ENCODE measurements at regions not wholly inside any gene's neighbourhood (a gene's known extent, or its start where the extent isn't known, plus 50 kb on each side); places are given as distances from the start of the nearest gene placed in this dataset.

DNA sequence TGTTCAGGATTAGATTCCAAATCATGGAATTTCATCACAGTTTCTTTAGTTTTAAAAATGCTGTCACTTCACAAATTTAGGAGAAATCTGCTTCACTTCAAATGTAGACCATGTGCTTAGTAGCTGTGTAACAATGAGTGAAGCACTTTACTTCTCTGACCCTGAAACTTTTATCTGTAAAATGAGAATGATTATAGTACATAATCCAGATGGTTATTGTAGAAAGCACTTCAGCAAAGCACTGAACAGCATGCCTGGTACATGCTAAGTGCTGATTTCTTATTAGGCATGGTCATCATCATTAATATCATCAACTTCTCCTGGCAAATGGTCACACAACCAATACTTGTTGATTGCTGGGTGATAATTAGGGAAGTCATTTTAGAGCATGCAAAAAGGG, 705.0 kb downstream of the EPHA7 start:
- no peaks in the 10 kb centered on the region for H3K36me3 ChIP-seq (replicated peaks; ENCODE audit: insufficient read depth, low read length)
- H3K27me3 ChIP-seq (replicated peaks; ENCODE audit: insufficient read depth, low read length) = no peaks in the 10 kb centered on the region
- H3K4me3 ChIP-seq (ENCODE audit: low read length) = no peak overlapping the region
- H3K9ac ChIP-seq (ENCODE audit: low read length) = no peak overlapping the region
- no peaks in the 10 kb centered on the region for H3K9me2 ChIP-seq (replicated peaks; ENCODE audit: insufficient read depth, low read length)
- no peaks in the 10 kb centered on the region for H3F3A ChIP-seq (ENCODE audit: insufficient read depth, low read length)
- no peaks in the 10 kb centered on the region for H3K79me2 ChIP-seq (ENCODE audit: low read length)
- H3K9me3 ChIP-seq (replicated peaks; ENCODE audit: insufficient read depth, low read length) = no peaks in the 10 kb centered on the region
- TF ChIP-seq, protein P1, sequence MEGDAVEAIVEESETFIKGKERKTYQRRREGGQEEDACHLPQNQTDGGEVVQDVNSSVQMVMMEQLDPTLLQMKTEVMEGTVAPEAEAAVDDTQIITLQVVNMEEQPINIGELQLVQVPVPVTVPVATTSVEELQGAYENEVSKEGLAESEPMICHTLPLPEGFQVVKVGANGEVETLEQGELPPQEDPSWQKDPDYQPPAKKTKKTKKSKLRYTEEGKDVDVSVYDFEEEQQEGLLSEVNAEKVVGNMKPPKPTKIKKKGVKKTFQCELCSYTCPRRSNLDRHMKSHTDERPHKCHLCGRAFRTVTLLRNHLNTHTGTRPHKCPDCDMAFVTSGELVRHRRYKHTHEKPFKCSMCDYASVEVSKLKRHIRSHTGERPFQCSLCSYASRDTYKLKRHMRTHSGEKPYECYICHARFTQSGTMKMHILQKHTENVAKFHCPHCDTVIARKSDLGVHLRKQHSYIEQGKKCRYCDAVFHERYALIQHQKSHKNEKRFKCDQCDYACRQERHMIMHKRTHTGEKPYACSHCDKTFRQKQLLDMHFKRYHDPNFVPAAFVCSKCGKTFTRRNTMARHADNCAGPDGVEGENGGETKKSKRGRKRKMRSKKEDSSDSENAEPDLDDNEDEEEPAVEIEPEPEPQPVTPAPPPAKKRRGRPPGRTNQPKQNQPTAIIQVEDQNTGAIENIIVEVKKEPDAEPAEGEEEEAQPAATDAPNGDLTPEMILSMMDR (IDR thresholded peaks at IDR 0.05; ENCODE audit: low read length) = no peak
- no peak for TF ChIP-seq EZH2 (optimal IDR thresholded peaks at IDR 0.05; ENCODE audit: low read depth, low read length)
- TF ChIP-seq EZH2phosphoT487 (IDR thresholded peaks at IDR 0.05; ENCODE audit: low read length) = no peak
- no peak overlapping the region for H3K4me2 ChIP-seq (ENCODE audit: low read depth, low read length)
- no peak for DNase-seq
- H2AFZ ChIP-seq (ENCODE audit: low read length) = no peak overlapping the region
- H3K4me1 ChIP-seq (ENCODE audit: low read length) = peaks cover 16% of the 10 kb centered on the region
- no peaks in the 10 kb centered on the region for H4K20me1 ChIP-seq (ENCODE audit: insufficient read depth, low read length)
- no peak overlapping the region for H3K27ac ChIP-seq (ENCODE audit: low read length)

DNA sequence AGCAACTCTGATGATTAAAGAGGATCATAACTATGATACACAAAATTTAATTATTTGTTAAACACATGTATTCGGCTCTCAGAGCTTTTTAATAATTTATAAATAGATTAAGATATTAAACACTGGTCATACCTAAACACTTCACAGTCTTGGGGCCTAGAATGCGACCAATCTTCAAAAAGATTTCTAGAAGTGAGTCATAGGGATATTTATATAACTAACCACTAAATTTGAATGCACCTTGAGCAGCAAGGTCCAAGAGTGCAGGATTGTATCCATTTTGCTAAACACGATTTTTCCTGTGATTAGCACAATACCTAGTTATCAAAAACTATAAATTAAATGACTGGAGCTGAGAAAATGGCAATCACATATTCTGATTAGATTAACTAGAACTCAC, 709.3 kb downstream of the EPHA7 start:
- Histone ChIP-seq H3K9me3 (replicated peaks; ENCODE audit: insufficient read depth, low read length) (no peaks in the 10 kb centered on the region), H3K9me2 (replicated peaks; ENCODE audit: insufficient read depth, low read length) (no peaks in the 10 kb centered on the region), H3K4me2 (ENCODE audit: low read depth, low read length) (peak overlapping the region; percentile 36), H3F3A (ENCODE audit: insufficient read depth, low read length) (no peaks in the 10 kb centered on the region), H3K36me3 (replicated peaks; ENCODE audit: insufficient read depth, low read length) (no peaks in the 10 kb centered on the region), H2AFZ (ENCODE audit: low read length) (no peak overlapping the region), H3K27ac (ENCODE audit: low read length) (no peak overlapping the region), H3K4me3 (ENCODE audit: low read length) (no peak overlapping the region), H4K20me1 (ENCODE audit: insufficient read depth, low read length) (no peaks in the 10 kb centered on the region), H3K27me3 (replicated peaks; ENCODE audit: insufficient read depth, low read length) (no peaks in the 10 kb centered on the region), H3K9ac (ENCODE audit: low read length) (no peak overlapping the region), H3K4me1 (ENCODE audit: low read length) (peaks cover 18% of the 10 kb centered on the region), H3K79me2 (ENCODE audit: low read length) (no peaks in the 10 kb centered on the region)
- TF ChIP-seq EZH2 (optimal IDR thresholded peaks at IDR 0.05; ENCODE audit: low read depth, low read length) (no peak), EZH2phosphoT487 (IDR thresholded peaks at IDR 0.05; ENCODE audit: low read length) (no peak)
- TF ChIP-seq, protein P1 (IDR thresholded peaks at IDR 0.05; ENCODE audit: low read length) = no peak
- DNase-seq = peak; percentile 80

DNA sequence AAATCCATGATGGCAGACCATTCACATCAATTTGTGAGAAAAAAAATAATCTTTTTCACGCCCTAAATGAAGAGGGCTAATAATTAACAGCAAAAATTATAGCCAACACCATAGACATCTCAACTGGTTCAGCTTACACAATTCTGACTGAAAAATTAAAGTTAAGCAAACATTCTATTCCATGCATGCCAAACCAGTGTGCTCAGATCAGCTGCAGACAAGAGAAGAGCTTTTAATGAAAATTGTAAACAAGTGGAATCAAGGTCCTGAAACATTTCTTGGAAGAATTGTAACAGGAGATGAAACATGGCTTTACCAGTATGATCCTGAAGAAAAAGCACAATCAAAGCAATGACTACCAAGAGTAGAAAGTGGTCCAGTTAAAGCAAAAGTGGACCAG, 710.4 kb downstream of the EPHA7 start:
- Histone ChIP-seq H3K27ac (ENCODE audit: low read length) (no peak overlapping the region), H3K27me3 (replicated peaks; ENCODE audit: insufficient read depth, low read length) (no peaks in the 10 kb centered on the region), H3K4me1 (ENCODE audit: low read length) (peaks cover 18% of the 10 kb centered on the region), H3F3A (ENCODE audit: insufficient read depth, low read length) (no peaks in the 10 kb centered on the region), H3K79me2 (ENCODE audit: low read length) (no peaks in the 10 kb centered on the region), H3K9me2 (replicated peaks; ENCODE audit: insufficient read depth, low read length) (no peaks in the 10 kb centered on the region), H4K20me1 (ENCODE audit: insufficient read depth, low read length) (no peaks in the 10 kb centered on the region), H3K4me3 (ENCODE audit: low read length) (no peak overlapping the region), H3K4me2 (ENCODE audit: low read depth, low read length) (no peak overlapping the region), H3K9me3 (replicated peaks; ENCODE audit: insufficient read depth, low read length) (no peaks in the 10 kb centered on the region), H2AFZ (ENCODE audit: low read length) (no peak overlapping the region), H3K9ac (ENCODE audit: low read length) (no peak overlapping the region), H3K36me3 (replicated peaks; ENCODE audit: insufficient read depth, low read length) (no peaks in the 10 kb centered on the region)
- no peak for DNase-seq
- TF ChIP-seq EZH2 (optimal IDR thresholded peaks at IDR 0.05; ENCODE audit: low read depth, low read length) (no peak), EZH2phosphoT487 (IDR thresholded peaks at IDR 0.05; ENCODE audit: low read length) (no peak)
- TF ChIP-seq, protein P1 (IDR thresholded peaks at IDR 0.05; ENCODE audit: low read length) = no peak

Data from MM.1S (cell line).